ENCODE measurements at regions not wholly inside any gene's neighbourhood (a gene's known extent, or its start where the extent isn't known, plus 50 kb on each side); places are given as distances from the start of the nearest gene placed in this dataset.
"Not testable (repeated sequence)": the region's sequence is repeated elsewhere in the genome, so short reads cannot be mapped to it uniquely, and the experiment has no call there.

DNA sequence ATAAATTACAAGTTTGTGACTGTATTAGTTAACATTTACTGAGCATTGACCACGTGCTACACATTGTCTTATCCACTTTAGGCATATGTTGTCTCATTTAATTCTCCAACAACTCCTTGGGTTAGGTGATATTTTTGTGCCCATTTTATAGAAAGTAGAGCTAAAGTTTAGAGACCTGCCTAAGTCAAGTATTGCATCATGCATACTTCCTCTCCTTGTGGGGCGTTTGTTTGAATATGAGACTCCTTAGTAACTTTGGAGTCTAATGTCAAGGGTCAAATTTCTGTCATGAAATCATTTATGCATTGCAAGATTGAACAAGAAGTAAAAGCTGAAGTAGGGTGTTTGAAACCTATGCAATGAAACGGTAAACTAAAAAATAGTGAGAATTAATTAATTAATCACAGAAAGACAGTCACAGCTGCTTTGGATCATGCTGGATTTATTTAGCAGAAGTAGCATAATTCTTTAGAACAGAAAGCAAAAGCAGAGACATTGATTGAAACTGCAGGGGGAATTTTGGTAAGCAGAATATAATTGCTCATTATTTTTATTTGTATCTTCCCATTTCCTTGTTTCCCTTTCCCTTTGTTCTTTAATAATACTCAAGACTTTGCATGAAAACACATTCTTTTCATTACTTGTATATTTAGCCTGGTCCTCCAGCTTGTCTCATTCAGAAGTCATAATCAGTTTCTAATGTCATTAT, 1374.4 kb upstream of the GJE1 start:
- ATAC-seq (no peak), DNase-seq (ENCODE audit: low spot score in 2 of 2) (no peak)
- Mint-ChIP-seq H3K9me3 (no peaks in the 10 kb centered on the region), H3K27ac (no peak overlapping the region), H3K36me3 (no peaks in the 10 kb centered on the region)

GRCh38 chr6:140752234-140752633, 1377.8 kb upstream of the CITED2 start:
- H3K9me3 Mint-ChIP-seq = peaks cover 19 to 21% of the 10 kb centered on the region in 2 donors
- peaks cover 0 to 10% of the 10 kb centered on the region in 2 donors for H3K36me3 Mint-ChIP-seq
- no peak for DNase-seq (ENCODE audit: low spot score in 2 of 2)
- ATAC-seq = no peak
- H3K27ac Mint-ChIP-seq = no peak overlapping the region

- DNase-seq (ENCODE audit: low spot score in 2 of 2) (no peak), ATAC-seq (no peak)
- Mint-ChIP-seq H3K36me3 (peaks cover 0 to 18% of the 10 kb centered on the region in 2 donors), H3K27ac (no peak overlapping the region), H3K9me3 (peaks cover 19 to 25% of the 10 kb centered on the region in 2 donors)
Observed at GRCh38 chr6:140747114-140747513, 1372.7 kb upstream of the CITED2 start.

DNA sequence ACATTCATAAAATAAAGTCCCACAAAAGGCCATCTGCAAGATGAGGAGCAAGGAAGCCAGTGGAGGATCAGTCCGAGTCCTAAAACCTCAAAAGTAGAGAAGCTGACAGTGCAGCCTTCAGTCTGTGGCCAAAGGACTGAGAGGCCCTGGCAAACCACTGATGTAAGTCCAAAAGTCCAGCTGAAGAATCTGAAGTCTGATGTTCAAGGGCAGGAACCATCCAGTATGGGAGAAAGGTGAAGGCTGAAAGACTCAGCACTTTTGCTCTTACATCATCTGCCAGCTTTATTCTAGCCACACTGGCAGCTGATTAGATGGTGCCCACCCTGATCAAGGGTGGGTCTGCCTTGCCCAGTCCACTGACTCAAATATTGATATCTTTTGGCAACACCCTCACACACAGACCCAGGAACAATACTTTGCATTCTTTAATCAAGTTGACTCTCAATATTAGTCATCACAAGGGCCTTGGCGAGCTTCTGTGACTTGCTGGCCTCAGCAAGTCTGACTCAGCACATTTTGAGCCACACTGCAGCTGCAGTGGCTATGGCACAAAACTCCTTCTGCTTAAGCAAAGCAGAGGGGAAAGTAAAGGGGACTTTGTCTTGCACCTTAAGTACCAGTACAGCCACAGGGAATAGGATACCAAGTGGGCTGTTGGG, 1370.3 kb upstream of the CITED2 start:
- ATAC-seq = no peak
- Mint-ChIP-seq H3K36me3 (peaks cover 0 to 18% of the 10 kb centered on the region in 2 donors), H3K27ac (no peak overlapping the region), H3K9me3 (peaks cover 13 to 19% of the 10 kb centered on the region in 2 donors)
- DNase-seq (ENCODE audit: low spot score in 2 of 2) = no peak

DNA sequence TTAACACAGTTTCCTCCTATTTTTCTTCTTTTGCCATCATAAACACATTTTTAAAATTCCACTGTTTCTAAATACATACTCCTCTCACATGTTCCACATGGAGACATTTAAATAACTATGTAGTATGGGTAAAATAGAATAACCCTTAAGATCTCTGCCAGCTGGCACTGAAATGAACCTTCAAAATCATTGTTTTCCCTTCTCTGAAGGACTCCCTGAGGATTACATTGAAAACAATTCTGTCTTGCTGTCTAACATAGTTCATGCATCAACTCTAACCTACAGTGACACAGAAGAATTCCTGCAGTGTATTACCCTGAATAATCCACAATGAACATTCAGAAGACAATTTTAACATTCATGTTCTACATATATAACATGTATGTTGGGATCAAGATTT, 1361.8 kb upstream of the CITED2 start:
- Mint-ChIP-seq H3K9me3 (no peaks in the 10 kb centered on the region), H3K36me3 (no peaks in the 10 kb centered on the region), H3K27ac (no peak overlapping the region)
- DNase-seq (ENCODE audit: low spot score in 2 of 2) (no peak), ATAC-seq (no peak)

DNA sequence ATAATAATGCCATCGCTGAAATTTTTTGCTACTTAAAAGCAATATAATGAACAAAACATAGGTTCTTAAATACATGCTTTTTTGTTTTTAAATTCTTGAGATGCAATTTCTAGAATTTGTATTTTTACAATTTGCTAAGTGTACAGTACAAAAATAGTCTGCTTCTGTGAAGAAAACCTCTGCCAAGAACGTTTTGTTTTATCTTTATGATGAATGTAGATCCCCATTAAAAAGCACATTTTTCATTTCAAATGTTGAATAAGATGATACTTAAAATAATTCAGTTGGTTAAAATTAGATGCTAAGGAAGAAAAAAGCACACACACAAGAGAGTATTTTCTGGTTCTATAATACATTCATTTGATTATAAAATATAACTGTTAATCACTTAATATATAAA, 1358.5 kb upstream of the CITED2 start:
- Mint-ChIP-seq H3K27ac (no peak overlapping the region), H3K36me3 (no peaks in the 10 kb centered on the region), H3K9me3 (no peaks in the 10 kb centered on the region)
- ATAC-seq = no peak
- DNase-seq (ENCODE audit: low spot score in 2 of 2) = no peak

DNA sequence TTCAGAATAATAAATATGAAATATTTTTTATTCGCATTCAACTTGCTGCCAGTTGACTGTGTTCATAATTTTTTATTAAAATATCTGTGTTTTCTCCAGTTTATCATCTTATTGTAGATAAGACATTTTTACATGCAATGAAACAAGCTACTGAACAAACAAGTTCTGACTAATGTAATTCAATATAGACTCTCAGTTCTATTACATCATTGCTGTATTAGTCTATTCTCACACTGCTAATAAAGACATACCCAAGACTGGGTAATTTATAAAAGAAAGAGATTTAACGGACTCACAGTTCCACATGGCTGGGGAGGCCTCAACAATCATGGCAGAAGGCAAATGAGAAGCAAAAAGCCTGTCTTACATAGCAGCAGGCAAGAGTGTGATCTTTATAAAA, 1357.7 kb upstream of the CITED2 start:
- no peak for DNase-seq (ENCODE audit: low spot score in 2 of 2)
- Mint-ChIP-seq H3K27ac (no peak overlapping the region), H3K9me3 (no peaks in the 10 kb centered on the region), H3K36me3 (no peaks in the 10 kb centered on the region)
- no peak for ATAC-seq

DNA sequence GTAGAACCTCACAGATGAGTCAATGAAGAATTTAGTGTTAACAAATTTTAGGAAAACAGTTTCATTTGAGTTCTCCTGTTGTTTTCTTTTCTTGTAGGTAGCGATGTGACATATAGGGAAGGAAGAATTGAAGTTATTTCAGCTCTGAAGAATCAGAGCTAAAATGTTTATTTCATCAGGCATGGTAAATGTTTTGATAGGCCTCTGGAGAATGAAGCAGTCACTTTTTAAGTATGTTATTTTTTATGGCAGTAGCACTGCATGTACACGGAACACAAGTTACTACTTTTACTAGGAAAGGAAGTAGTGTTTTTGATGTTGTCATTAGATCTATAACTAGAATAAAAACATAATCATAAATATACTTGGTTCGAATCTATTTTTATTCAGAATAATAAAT, 1357.3 kb upstream of the CITED2 start:
- no peak for DNase-seq (ENCODE audit: low spot score in 2 of 2)
- Mint-ChIP-seq H3K36me3 (no peaks in the 10 kb centered on the region), H3K9me3 (no peaks in the 10 kb centered on the region), H3K27ac (no peak overlapping the region)
- no peak for ATAC-seq

GRCh38 chr6:140729521-140729920, 1355.1 kb upstream of the CITED2 start:
- no peak for ATAC-seq
- Mint-ChIP-seq H3K36me3 (no peaks in the 10 kb centered on the region), H3K9me3 (no peaks in the 10 kb centered on the region), H3K27ac (no peak overlapping the region)
- DNase-seq (ENCODE audit: low spot score in 2 of 2) = no peak

- no peak for DNase-seq (ENCODE audit: low spot score in 2 of 2)
- Mint-ChIP-seq H3K27ac (no peak overlapping the region), H3K36me3 (no peaks in the 10 kb centered on the region), H3K9me3 (peaks cover 0 to 12% of the 10 kb centered on the region in 2 donors)
- no peak for ATAC-seq
Observed at GRCh38 chr6:140718021-140718420, 1343.6 kb upstream of the CITED2 start.

DNA sequence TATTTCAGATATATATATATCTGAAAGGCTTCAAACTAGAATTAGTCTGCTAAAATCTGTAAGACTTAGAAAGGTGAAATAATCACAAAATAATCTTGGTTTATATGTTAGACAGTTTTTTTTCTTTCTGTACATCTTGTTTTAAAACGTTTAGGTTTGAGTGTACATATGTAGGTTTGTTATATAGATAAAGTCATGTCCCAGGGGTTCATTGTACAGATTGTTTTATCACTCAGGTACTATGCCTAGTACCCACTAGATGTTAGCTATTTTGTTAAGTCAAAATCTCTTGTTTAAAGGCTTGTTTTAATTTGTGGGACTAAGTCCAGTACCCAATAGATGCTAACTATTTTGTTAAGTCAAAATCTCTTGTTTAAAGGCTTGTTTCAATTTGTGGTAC, 1339.0 kb upstream of the CITED2 start:
- Mint-ChIP-seq H3K27ac (no peak overlapping the region), H3K9me3 (peaks cover 0 to 12% of the 10 kb centered on the region in 2 donors), H3K36me3 (no peaks in the 10 kb centered on the region)
- ATAC-seq (peak; percentile 34 to 71), DNase-seq (ENCODE audit: low spot score in 2 of 2) (no peak)

GRCh38 chr6:140711019-140711613, 1336.7 kb upstream of the CITED2 start:
- Mint-ChIP-seq H3K9me3 (peaks cover 0 to 7% of the 10 kb centered on the region in 2 donors), H3K27ac (no peak overlapping the region), H3K36me3 (peaks cover 0 to 2% of the 10 kb centered on the region in 2 donors)
- ATAC-seq = peak; percentile 49 to 69
- DNase-seq (ENCODE audit: low spot score in 2 of 2) = no peak

DNA sequence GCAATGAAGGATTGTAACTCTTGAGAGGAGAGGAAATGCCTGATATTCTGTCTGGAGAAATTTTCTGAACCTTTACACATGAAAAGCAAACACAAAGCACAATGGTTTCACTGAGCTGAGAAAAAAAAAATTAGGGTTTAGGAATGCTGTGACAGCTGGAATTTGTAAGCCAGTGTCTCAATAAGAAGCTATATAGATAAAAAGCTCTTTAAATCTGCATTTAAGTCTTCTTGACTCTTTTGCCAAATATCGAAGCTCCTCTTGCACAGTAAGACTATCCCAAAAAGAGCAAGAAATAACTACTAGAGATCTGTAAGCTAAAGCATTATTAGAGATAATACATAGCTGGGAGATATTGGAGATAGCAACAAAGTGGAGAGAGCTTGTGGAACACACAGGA, 1334.0 kb upstream of the CITED2 start:
- Mint-ChIP-seq H3K36me3 (peaks cover 0 to 5% of the 10 kb centered on the region in 2 donors), H3K9me3 (peaks cover 0 to 5% of the 10 kb centered on the region in 2 donors), H3K27ac (no peak overlapping the region)
- ATAC-seq (no peak), DNase-seq (ENCODE audit: low spot score in 2 of 2) (no peak)

DNA sequence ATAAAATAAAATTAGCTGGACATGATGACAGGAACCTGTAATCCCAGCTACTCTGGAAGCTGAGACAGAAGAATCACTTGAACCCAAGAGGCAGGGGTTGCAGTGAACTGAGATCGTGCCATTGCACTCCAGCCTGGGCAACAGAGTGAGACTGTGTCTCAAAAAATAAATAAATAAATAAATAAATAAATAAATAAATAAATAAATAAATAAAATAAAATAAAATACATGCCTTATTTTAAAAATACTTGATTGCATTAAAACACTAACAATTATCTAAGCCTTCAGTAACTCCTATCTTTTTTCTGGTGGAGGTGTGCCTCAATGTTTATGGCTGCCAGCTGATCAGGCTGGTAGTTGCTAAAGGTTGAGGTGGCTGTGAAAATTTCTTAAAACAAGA, 1329.6 kb upstream of the CITED2 start:
- not testable (repeated sequence) for DNase-seq (ENCODE audit: low spot score in 2 of 2); H3K36me3 Mint-ChIP-seq; ATAC-seq; H3K9me3 Mint-ChIP-seq; H3K27ac Mint-ChIP-seq

DNA sequence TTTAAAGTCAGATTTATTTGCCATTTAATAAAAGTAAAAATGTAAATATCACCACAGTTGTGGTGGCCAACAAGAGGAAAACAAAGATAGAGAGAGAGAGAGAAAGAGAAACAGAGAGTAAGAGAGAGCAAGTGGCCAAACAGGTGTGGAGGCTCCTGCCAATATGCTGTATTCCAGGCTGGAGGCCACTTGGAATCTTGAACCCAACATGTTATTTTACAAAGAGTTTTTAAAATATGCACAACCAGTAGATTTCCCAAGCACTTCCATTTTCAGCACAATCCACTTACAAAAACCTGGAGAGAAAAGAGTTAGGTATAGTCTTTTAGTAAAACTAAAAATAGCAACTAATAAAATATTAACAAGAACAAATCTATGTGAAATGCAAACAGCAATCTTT, 1323.1 kb upstream of the CITED2 start:
- ATAC-seq = no peak
- no peak for DNase-seq (ENCODE audit: low spot score in 2 of 2)
- no peaks in the 10 kb centered on the region for H3K36me3 Mint-ChIP-seq
- H3K9me3 Mint-ChIP-seq = no peaks in the 10 kb centered on the region
- no peak overlapping the region for H3K27ac Mint-ChIP-seq

DNA sequence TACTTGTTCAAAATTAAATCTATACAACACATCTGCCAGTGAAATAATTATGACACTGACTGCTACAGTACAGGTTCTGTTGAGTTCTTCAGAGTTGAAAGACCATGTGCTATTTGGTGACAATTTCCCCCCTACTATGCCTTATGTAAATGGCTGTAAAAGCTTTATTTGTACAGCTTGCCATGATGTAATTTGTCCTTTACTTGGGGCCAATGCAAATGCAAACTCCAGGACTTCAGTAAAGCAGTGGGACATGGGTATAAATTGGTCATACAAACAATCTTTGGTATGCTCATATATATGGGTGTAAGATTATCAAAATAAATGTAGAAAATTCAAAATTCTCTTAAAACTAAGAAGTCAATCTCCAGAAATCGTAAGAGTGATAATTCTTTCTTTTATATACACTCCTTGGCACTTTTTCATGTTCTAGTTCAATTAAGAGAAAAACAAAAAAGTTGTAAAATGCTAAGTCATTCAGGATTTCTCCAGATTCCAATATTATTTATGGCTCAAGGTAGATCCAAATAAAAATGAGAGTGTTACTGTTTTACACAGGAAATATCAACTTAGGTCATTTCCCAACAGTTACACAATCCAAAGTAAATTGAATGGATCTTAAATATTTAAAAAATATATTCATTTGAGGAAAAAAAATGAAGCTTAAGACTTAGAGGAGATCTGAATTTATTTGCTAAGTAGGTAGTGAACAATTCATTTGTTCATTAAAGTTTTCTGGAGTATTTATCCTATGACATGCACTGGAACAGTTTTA, 1310.5 kb upstream of the CITED2 start:
- Mint-ChIP-seq H3K36me3 (no peaks in the 10 kb centered on the region), H3K27ac (no peak overlapping the region), H3K9me3 (no peaks in the 10 kb centered on the region)
- DNase-seq (ENCODE audit: low spot score in 2 of 2) (no peak), ATAC-seq (no peak)

Data from activated naive CD4-positive, alpha-beta T cell treated with anti-CD3 and anti-CD28 coated beads, Interleukin-2, amount 50 U/mL, for 72 hours (primary cell).